MCF 10A (cell line): ENCODE measurements at regions not wholly inside any gene's neighbourhood (a gene's known extent, or its start where the extent isn't known, plus 50 kb on each side); places are given as distances from the start of the nearest gene placed in this dataset.

Source experiments
- BruUV-seq: library from RNA; stranded (reverse); fragments of 400-500 nt; replicated peaks from 2 replicates; lab custom pipeline; 2021; lab: Mats Ljungman, UMichigan
- CTCF ChIA-PET: fragments of 300-600 bp; sonication (Branson Sonifier 250); formaldehyde crosslinking; extraction: SDS; loops from one replicate; lab custom pipeline; 2021; ENCODE audit warnings: antibody characterized with exemption, inconsistent platforms; lab: Yijun Ruan, JAX
- POLR2A ChIA-PET: fragments of 300-600, 350-650 bp; sonication (Branson Sonifier 250); formaldehyde crosslinking; extraction: SDS; loops from one replicate; lab custom pipeline; 2020; ENCODE audit warnings: antibody characterized with exemption, inconsistent platforms; lab: Yijun Ruan, JAX
- DNase-seq: peaks from one replicate; pipeline ENCODE4 v3.0.0-alpha.2; 2018; ENCODE audit not compliant: unreplicated experiment
- H3K27ac Mint-ChIP-seq: one replicate; pipeline ENCODE4 v1.8.0; 2022; ENCODE audit warnings: mild to moderate bottlenecking, low read depth, mixed read lengths; ENCODE audit not compliant: unreplicated experiment
- H3K27me3 Mint-ChIP-seq: one replicate; pipeline ENCODE4 v1.8.0; 2022; ENCODE audit warnings: mixed read lengths; ENCODE audit not compliant: insufficient read depth, unreplicated experiment
- H3K36me3 Mint-ChIP-seq: one replicate; pipeline ENCODE4 v1.8.0; 2022; ENCODE audit warnings: mild to moderate bottlenecking, moderate library complexity, mixed read lengths; ENCODE audit not compliant: insufficient read depth, unreplicated experiment
- H3K4me1 Mint-ChIP-seq: one replicate; pipeline ENCODE4 v1.8.0; 2022; ENCODE audit warnings: mixed read lengths; ENCODE audit not compliant: insufficient read depth, unreplicated experiment
- H3K4me3 Mint-ChIP-seq: one replicate; pipeline ENCODE4 v1.8.0; 2022; ENCODE audit warnings: mild to moderate bottlenecking, moderate library complexity, mixed read lengths; ENCODE audit not compliant: unreplicated experiment
- H3K9me3 Mint-ChIP-seq: one replicate; pipeline ENCODE4 v1.8.0; 2022; ENCODE audit warnings: mixed read lengths; ENCODE audit not compliant: unreplicated experiment
- intact Hi-C: fragments of 100-400 bp; cut with micrococcal nuclease; formaldehyde crosslinking; loops from 2 replicates; pipeline ENCODE4 v1.14.1; 2022
- TF ChIP-seq, protein P1 (sequence below): fragments of 200-600 bp; IDR thresholded peaks from one replicate; pipeline ENCODE4 v1.8.0; 2022; ENCODE audit warnings: antibody characterized with exemption, mild to moderate bottlenecking; ENCODE audit not compliant: unreplicated experiment

DNA sequence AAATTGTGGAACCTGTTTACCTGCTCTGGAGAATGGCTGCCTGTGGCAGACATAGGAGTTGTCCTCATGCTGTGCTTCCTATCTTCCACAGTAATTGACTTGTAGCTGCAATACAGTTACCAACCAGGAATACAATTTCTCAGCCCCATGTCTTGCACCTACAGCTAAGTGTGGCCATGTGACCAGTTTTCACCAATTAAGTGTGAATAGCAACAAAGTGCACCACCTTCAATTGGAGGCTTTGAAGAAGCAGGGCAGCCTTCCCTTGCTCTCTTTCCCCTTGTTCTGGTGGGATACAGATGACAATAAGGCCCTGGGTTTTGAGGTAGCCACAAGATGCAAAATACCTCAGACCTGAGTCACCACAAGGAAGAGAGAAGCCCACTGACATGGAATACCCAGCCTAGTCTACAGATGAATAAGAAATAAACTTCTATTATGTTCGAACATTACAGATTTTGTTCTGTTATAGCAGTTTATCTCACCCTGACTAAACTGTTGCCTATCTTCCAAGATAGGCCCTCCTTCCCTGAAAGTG lies 70.2 kb upstream of the S1PR1 start:
- DNase-seq = no peak
- Mint-ChIP-seq H3K27ac (no peak overlapping the region), H3K27me3 (no peaks in the 10 kb centered on the region), H3K4me3 (no peak overlapping the region), H3K36me3 (no peaks in the 10 kb centered on the region), H3K9me3 (no peaks in the 10 kb centered on the region), H3K4me1 (no peaks in the 10 kb centered on the region)
- POLR2A ChIA-PET = no interaction called here
- CTCF ChIA-PET = no interaction called here
- no TSS peak for BruUV-seq
- TF ChIP-seq, protein P1, sequence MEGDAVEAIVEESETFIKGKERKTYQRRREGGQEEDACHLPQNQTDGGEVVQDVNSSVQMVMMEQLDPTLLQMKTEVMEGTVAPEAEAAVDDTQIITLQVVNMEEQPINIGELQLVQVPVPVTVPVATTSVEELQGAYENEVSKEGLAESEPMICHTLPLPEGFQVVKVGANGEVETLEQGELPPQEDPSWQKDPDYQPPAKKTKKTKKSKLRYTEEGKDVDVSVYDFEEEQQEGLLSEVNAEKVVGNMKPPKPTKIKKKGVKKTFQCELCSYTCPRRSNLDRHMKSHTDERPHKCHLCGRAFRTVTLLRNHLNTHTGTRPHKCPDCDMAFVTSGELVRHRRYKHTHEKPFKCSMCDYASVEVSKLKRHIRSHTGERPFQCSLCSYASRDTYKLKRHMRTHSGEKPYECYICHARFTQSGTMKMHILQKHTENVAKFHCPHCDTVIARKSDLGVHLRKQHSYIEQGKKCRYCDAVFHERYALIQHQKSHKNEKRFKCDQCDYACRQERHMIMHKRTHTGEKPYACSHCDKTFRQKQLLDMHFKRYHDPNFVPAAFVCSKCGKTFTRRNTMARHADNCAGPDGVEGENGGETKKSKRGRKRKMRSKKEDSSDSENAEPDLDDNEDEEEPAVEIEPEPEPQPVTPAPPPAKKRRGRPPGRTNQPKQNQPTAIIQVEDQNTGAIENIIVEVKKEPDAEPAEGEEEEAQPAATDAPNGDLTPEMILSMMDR = no peak
- intact Hi-C loops = no loop called here

DNA sequence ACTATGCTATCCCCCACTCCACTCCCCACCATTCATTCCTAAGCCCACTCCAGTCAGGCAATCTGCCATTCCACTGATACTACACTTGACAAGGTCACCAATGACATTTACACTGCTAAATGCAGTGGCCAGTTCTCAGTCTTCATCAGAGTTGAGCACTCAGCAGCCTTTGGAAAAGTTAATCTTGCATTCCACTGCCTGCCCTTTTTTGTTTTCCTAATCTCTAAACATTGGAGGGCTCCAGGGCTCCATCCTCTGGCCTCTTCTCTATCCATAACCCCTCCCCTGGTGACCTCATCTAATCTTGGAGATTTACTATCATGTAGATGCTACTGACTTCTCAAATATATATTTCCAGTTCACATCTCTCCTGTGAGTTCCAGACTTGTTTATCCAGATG lies 70.9 kb upstream of the S1PR1 start:
- intact Hi-C loops = no loop called here
- no peak for DNase-seq
- TF ChIP-seq, protein P1 = no peak
- Mint-ChIP-seq H3K27ac (no peak overlapping the region), H3K4me3 (no peak overlapping the region), H3K27me3 (no peaks in the 10 kb centered on the region), H3K9me3 (no peaks in the 10 kb centered on the region), H3K4me1 (no peaks in the 10 kb centered on the region), H3K36me3 (no peaks in the 10 kb centered on the region)
- CTCF ChIA-PET = no interaction called here
- BruUV-seq = no TSS peak
- POLR2A ChIA-PET = no interaction called here

DNA sequence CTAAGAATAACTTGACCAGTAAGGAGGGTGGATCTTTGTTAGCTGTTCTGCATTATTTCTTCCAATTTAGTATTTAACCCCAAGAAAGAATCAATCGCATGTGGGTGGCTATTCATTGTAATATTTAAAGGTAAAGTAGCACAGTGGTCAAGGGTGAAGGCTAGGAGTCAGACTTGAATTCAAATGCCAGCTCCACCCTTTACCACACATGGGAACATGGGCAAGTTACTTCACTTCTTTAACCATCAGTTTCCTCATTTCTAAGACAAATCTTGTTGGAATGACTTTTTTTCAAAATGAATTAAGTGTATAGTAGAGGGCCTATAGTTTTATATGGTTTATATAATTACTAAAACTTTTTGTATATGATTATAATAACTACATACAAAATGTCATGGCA lies 71.3 kb upstream of the S1PR1 start:
- no peak overlapping the region for H3K4me3 Mint-ChIP-seq
- DNase-seq = no peak
- ChIA-PET POLR2A (no interaction called here), CTCF (interaction anchor here (1.1 kb wide), 1 partner anchor 12 kb away, joined by 3 read pairs; no protein-coding TSS in a partner anchor)
- intact Hi-C loops = no loop called here
- no TSS peak for BruUV-seq
- no peaks in the 10 kb centered on the region for H3K36me3 Mint-ChIP-seq
- no peaks in the 10 kb centered on the region for H3K27me3 Mint-ChIP-seq
- H3K27ac Mint-ChIP-seq = no peak overlapping the region
- TF ChIP-seq, protein P1 = no peak
- H3K4me1 Mint-ChIP-seq = no peaks in the 10 kb centered on the region
- no peaks in the 10 kb centered on the region for H3K9me3 Mint-ChIP-seq

DNA sequence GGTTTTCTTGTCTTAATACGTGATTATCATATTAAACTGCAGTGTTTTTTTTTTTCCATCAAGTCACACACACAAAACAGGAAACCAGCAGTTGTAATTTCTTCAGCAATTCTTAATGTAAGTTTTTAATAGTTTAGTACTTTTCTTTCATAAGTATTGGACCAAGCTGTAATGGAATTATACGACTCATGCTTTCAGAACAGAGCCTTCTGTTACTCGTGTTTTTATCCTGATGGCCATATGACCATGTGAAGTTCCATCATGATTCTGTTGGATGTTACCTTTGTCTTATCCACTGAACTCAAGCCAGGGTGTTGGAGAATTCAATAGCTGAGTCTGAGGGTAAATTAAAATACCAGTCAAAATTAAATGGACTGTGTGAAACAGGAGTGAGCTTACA lies 72.0 kb upstream of the S1PR1 start:
- Mint-ChIP-seq H3K27me3 (no peaks in the 10 kb centered on the region), H3K4me1 (no peaks in the 10 kb centered on the region), H3K4me3 (no peak overlapping the region), H3K27ac (no peak overlapping the region), H3K9me3 (no peaks in the 10 kb centered on the region), H3K36me3 (no peaks in the 10 kb centered on the region)
- DNase-seq = no peak
- CTCF ChIA-PET = interaction anchor here (0.5 to 1.1 kb wide), 4 partner anchors 12 to 72 kb away, joined by 3 read pairs; no protein-coding TSS in a partner anchor
- TF ChIP-seq, protein P1 = no peak
- BruUV-seq = no TSS peak
- POLR2A ChIA-PET = interaction anchor here (0.6 kb wide), 1 partner anchor 1314 kb away, joined by 3 read pairs; the partner anchor contains the start of gene AGL
- intact Hi-C loops = no loop called here
